HG02981 (cell line): ENCODE measurements at regions not wholly inside any gene's neighbourhood (a gene's known extent, or its start where the extent isn't known, plus 50 kb on each side); places are given as distances from the start of the nearest gene placed in this dataset.
"Not testable (repeated sequence)": the region's sequence is repeated elsewhere in the genome, so short reads cannot be mapped to it uniquely, and the experiment has no call there.

Source experiments
- ATAC-seq: cut with Tn5 transposase; IDR thresholded peaks from one replicate; pipeline ENCODE4 v1.9.1; 2021; ENCODE audit warnings: mild to moderate bottlenecking, moderate library complexity; ENCODE audit not compliant: unreplicated experiment

- no peak for ATAC-seq
Observed at GRCh38 chr10:111261081-111261615, 184.3 kb downstream of the ADRA2A start.

- no peak for ATAC-seq
Observed at GRCh38 chr10:111265341-111265740, 188.5 kb downstream of the ADRA2A start.

GRCh38 chr10:111266165-111266564 lies 189.3 kb downstream of the ADRA2A start:
- no peak for ATAC-seq

- no peak for ATAC-seq
Observed at GRCh38 chr10:111267673-111268072, 190.8 kb downstream of the ADRA2A start.

- ATAC-seq, result no peak
Observed at GRCh38 chr10:111273235-111273634, 196.4 kb downstream of the ADRA2A start.

- no peak for ATAC-seq
Observed at GRCh38 chr10:111273635-111274034, 196.8 kb downstream of the ADRA2A start.

GRCh38 chr10:111275091-111275490 lies 198.3 kb downstream of the ADRA2A start:
- ATAC-seq, result no peak

- no peak for ATAC-seq
Observed at GRCh38 chr10:111277661-111278060, 200.8 kb downstream of the ADRA2A start.

- no peak for ATAC-seq
Observed at GRCh38 chr10:111278266-111278665, 201.4 kb downstream of the ADRA2A start.

GRCh38 chr10:111281516-111281915 lies 204.7 kb downstream of the ADRA2A start:
- no peak for ATAC-seq

GRCh38 chr10:111289461-111289860 lies 212.6 kb downstream of the ADRA2A start:
- no peak for ATAC-seq

GRCh38 chr10:111290649-111291048 lies 213.8 kb downstream of the ADRA2A start:
- ATAC-seq, result no peak

GRCh38 chr10:111295788-111296187 lies 219.0 kb downstream of the ADRA2A start:
- ATAC-seq, result no peak

- no peak for ATAC-seq
Observed at GRCh38 chr10:111297351-111297848, 220.6 kb downstream of the ADRA2A start.

- ATAC-seq, result no peak
Observed at GRCh38 chr10:111298031-111298430, 221.2 kb downstream of the ADRA2A start.

GRCh38 chr10:111299037-111299436 lies 222.2 kb downstream of the ADRA2A start:
- ATAC-seq, result no peak

- no peak for ATAC-seq
Observed at GRCh38 chr10:111303887-111304286, 227.1 kb downstream of the ADRA2A start.

GRCh38 chr10:111316722-111317212 lies 239.9 kb downstream of the ADRA2A start:
- ATAC-seq, result no peak

- ATAC-seq, result no peak
Observed at GRCh38 chr10:111319866-111320265, 243.0 kb downstream of the ADRA2A start.

GRCh38 chr10:111323389-111323966 lies 246.6 kb downstream of the ADRA2A start:
- ATAC-seq, result no peak

- not testable (repeated sequence) for ATAC-seq
Observed at GRCh38 chr10:111332174-111332573, 255.3 kb downstream of the ADRA2A start.

GRCh38 chr10:111335826-111336225 lies 259.0 kb downstream of the ADRA2A start:
- no peak for ATAC-seq

GRCh38 chr10:111338035-111338434 lies 261.2 kb downstream of the ADRA2A start:
- no peak for ATAC-seq
